ENCODE measurements at regions not wholly inside any gene's neighbourhood (a gene's known extent, or its start where the extent isn't known, plus 50 kb on each side); places are given as distances from the start of the nearest gene placed in this dataset.

DNA sequence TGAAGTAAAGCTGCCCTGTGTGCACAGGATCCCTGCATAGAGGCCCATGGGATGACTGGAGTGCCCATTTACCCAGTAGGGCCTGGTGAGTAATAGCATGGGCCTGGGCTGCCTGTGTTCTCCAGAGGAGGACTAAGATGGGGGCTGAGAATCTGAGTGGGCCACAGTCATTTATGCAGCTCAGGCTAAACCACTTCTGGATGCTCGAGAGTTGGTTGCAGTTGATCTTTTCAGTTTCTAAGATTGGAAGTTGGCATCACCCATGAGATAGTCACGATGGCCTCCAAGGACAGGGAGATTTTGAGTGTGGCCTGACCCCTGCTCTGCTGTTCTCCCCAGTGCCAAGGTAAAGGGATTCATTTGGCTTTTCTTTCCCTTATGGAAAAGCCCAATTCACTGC is 179.1 kb upstream of the SPRED2 start:
- Histone ChIP-seq H3K27me3 (ENCODE audit: control insufficient read depth, insufficient read depth, low read length) (no peaks in the 10 kb centered on the region), H3K4me1 (ENCODE audit: control insufficient read depth, insufficient read depth, low read length) (no peaks in the 10 kb centered on the region), H3K4me3 (ENCODE audit: low read depth in 2 of 2, low read length in 2 of 2) (no peak overlapping the region), H3K27ac (ENCODE audit: low read length) (no peak overlapping the region), H3K9me3 (ENCODE audit: control insufficient read depth, insufficient read depth, low read depth, low read length) (no peaks in the 10 kb centered on the region), H3K36me3 (ENCODE audit: control insufficient read depth, insufficient read depth, low read length) (no peaks in the 10 kb centered on the region)
- intact Hi-C loops (cut with micrococcal nuclease; ENCODE audit: unreplicated experiment): no loop called here
- in situ Hi-C loops (cut with HindIII; ENCODE audit: low pct_unique_long_range_greater_than_20kb, low sequenced_read_pairs): no loop called here
- BruUV-seq (replicated peaks): no TSS peak
- ChIA-PET CTCF (no interaction called here), POLR2A (no interaction called here)
- ATAC-seq (no peak), DNase-seq (ENCODE audit: low read depth, low spot score) (no peak)
- TF ChIP-seq POLR2AphosphoS5 (IDR thresholded peaks at IDR 0.05; ENCODE audit: low read depth, low read length) (no peak), TCF7L2 (IDR thresholded peaks at IDR 0.05; ENCODE audit: low read depth, low read length) (no peak), SIN3A (IDR thresholded peaks at IDR 0.05; ENCODE audit: borderline replicate concordance, insufficient read depth, low read depth, low read length) (no peak)
- TF ChIP-seq, protein P1, sequence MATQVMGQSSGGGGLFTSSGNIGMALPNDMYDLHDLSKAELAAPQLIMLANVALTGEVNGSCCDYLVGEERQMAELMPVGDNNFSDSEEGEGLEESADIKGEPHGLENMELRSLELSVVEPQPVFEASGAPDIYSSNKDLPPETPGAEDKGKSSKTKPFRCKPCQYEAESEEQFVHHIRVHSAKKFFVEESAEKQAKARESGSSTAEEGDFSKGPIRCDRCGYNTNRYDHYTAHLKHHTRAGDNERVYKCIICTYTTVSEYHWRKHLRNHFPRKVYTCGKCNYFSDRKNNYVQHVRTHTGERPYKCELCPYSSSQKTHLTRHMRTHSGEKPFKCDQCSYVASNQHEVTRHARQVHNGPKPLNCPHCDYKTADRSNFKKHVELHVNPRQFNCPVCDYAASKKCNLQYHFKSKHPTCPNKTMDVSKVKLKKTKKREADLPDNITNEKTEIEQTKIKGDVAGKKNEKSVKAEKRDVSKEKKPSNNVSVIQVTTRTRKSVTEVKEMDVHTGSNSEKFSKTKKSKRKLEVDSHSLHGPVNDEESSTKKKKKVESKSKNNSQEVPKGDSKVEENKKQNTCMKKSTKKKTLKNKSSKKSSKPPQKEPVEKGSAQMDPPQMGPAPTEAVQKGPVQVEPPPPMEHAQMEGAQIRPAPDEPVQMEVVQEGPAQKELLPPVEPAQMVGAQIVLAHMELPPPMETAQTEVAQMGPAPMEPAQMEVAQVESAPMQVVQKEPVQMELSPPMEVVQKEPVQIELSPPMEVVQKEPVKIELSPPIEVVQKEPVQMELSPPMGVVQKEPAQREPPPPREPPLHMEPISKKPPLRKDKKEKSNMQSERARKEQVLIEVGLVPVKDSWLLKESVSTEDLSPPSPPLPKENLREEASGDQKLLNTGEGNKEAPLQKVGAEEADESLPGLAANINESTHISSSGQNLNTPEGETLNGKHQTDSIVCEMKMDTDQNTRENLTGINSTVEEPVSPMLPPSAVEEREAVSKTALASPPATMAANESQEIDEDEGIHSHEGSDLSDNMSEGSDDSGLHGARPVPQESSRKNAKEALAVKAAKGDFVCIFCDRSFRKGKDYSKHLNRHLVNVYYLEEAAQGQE (IDR thresholded peaks at IDR 0.05; ENCODE audit: insufficient read depth in 1 of 2, low read depth in 2 of 2, low read length in 1 of 2): no peak
- TF ChIP-seq, protein P2, sequence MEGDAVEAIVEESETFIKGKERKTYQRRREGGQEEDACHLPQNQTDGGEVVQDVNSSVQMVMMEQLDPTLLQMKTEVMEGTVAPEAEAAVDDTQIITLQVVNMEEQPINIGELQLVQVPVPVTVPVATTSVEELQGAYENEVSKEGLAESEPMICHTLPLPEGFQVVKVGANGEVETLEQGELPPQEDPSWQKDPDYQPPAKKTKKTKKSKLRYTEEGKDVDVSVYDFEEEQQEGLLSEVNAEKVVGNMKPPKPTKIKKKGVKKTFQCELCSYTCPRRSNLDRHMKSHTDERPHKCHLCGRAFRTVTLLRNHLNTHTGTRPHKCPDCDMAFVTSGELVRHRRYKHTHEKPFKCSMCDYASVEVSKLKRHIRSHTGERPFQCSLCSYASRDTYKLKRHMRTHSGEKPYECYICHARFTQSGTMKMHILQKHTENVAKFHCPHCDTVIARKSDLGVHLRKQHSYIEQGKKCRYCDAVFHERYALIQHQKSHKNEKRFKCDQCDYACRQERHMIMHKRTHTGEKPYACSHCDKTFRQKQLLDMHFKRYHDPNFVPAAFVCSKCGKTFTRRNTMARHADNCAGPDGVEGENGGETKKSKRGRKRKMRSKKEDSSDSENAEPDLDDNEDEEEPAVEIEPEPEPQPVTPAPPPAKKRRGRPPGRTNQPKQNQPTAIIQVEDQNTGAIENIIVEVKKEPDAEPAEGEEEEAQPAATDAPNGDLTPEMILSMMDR (IDR thresholded peaks at IDR 0.05): no peak

DNA sequence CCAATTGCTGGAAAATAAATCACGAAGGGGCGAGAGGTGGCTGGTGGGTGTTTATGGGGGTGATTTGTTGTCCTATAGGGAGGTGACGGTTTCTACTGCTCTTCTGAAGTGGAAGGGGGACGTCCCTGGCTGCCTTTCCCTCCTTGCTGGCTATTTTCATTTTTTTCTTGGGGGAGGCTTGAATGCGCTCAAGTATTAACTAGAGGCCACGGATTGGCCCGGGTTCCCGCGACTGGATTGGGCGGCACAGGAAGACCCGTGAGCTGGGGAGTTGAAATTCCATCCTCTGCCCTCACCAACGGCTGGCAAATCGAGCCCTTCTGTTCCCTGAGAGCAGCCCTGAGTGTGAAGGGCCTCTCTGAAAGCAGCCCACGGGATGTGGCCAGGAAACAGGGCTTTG is 176.5 kb upstream of the SPRED2 start:
- TF ChIP-seq, protein P2 (IDR thresholded peaks at IDR 0.05): no peak
- TF ChIP-seq TCF7L2 (IDR thresholded peaks at IDR 0.05; ENCODE audit: low read depth, low read length) (no peak), POLR2AphosphoS5 (IDR thresholded peaks at IDR 0.05; ENCODE audit: low read depth, low read length) (no peak), SIN3A (IDR thresholded peaks at IDR 0.05; ENCODE audit: borderline replicate concordance, insufficient read depth, low read depth, low read length) (no peak)
- TF ChIP-seq, protein P1 (IDR thresholded peaks at IDR 0.05; ENCODE audit: insufficient read depth in 1 of 2, low read depth in 2 of 2, low read length in 1 of 2): no peak
- H3K4me1 ChIP-seq (ENCODE audit: control insufficient read depth, insufficient read depth, low read length): no peaks in the 10 kb centered on the region
- BruUV-seq (replicated peaks): no TSS peak

More for the DNA sequence above, 176.5 kb upstream of the SPRED2 start:
- Histone ChIP-seq H3K36me3 (ENCODE audit: control insufficient read depth, insufficient read depth, low read length) (no peaks in the 10 kb centered on the region), H3K27me3 (ENCODE audit: control insufficient read depth, insufficient read depth, low read length) (no peaks in the 10 kb centered on the region), H3K4me3 (ENCODE audit: low read depth in 2 of 2, low read length in 2 of 2) (no peak overlapping the region), H3K9me3 (ENCODE audit: control insufficient read depth, insufficient read depth, low read depth, low read length) (no peaks in the 10 kb centered on the region), H3K27ac (ENCODE audit: low read length) (no peak overlapping the region)
- no peak for DNase-seq (ENCODE audit: low read depth, low spot score)
- no peak for ATAC-seq
- intact Hi-C loops (cut with micrococcal nuclease; ENCODE audit: unreplicated experiment) (no loop called here), in situ Hi-C loops (cut with HindIII; ENCODE audit: low pct_unique_long_range_greater_than_20kb, low sequenced_read_pairs) (no loop called here)
- ChIA-PET POLR2A (no interaction called here), CTCF (no interaction called here)

Data from Panc1 (cell line).